ENCODE measurements at regions not wholly inside any gene's neighbourhood (a gene's known extent, or its start where the extent isn't known, plus 50 kb on each side); places are given as distances from the start of the nearest gene placed in this dataset.

DNA sequence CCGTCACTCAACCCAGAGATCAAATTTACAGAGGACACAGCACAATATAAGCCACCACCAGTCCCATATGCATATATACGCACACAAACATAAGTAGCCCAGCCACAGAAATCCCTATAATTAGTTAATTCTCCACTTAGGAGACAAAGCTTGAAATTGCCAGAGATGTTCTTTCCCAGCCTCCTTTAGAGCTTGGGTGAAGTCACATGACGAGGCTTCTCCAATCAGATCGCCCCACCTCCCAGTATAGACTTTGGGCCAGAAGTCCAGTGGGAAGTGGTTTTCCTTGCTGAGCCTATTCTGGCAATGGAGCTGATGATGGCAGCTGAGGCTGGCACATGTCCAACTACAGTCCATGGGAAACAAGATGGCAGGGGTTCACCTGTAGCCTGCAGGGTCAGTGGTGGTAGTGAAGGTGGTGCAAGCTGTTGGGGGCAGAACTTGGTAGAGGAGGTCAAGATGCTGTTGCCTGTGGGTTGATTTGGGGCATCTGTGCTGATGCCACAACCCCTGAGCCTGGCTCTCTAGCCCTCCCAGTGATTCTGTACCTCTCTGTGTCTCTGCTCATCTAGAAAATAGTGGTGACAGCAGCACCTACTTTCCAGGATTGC is 535.9 kb downstream of the MATN1 start:
- TF ChIP-seq, protein P1, sequence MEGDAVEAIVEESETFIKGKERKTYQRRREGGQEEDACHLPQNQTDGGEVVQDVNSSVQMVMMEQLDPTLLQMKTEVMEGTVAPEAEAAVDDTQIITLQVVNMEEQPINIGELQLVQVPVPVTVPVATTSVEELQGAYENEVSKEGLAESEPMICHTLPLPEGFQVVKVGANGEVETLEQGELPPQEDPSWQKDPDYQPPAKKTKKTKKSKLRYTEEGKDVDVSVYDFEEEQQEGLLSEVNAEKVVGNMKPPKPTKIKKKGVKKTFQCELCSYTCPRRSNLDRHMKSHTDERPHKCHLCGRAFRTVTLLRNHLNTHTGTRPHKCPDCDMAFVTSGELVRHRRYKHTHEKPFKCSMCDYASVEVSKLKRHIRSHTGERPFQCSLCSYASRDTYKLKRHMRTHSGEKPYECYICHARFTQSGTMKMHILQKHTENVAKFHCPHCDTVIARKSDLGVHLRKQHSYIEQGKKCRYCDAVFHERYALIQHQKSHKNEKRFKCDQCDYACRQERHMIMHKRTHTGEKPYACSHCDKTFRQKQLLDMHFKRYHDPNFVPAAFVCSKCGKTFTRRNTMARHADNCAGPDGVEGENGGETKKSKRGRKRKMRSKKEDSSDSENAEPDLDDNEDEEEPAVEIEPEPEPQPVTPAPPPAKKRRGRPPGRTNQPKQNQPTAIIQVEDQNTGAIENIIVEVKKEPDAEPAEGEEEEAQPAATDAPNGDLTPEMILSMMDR (conservative IDR thresholded peaks at IDR 0.05; ENCODE audit: low read length), result no peak
- TF ChIP-seq EZH2phosphoT487 (IDR thresholded peaks at IDR 0.05; ENCODE audit: borderline replicate concordance), result no peak
